Heart left ventricle (tissue), 13 donors: ENCODE measurements at regions not wholly inside any gene's neighbourhood (a gene's known extent, or its start where the extent isn't known, plus 50 kb on each side); places are given as distances from the start of the nearest gene placed in this dataset.

Source experiments
- POLR2A ChIP-seq, 2 donors: fragments of 450-650 bp; IDR thresholded peaks; one replicate each; pipeline ENCODE4 v1.6.1; 2017; ENCODE audit warnings: antibody characterized with exemption in 2 of 2, mild to moderate bottlenecking in 2 of 2, moderate library complexity in 2 of 2
- TF ChIP-seq, protein P1 (sequence below), 12 donors: fragments of 200-600 bp; sonication (generic) in 4 of 12; IDR thresholded peaks; one replicate each; pipeline versions ENCODE4 v1.5.0 to v1.8.0; 2018 to 2022; ENCODE audit warnings: antibody characterized with exemption in 12 of 12, mild to moderate bottlenecking in 5 of 12
- donor health status: ischemic (EF 13 %, LVEDD 7.1; RV severe dilation, severe dysfunction).
- donor health status: DM: no; HTN: yes; CAD: no.
- donor health status: DM: no; HTN: no; CAD: no.
- donor health status: ischemic (EF 25% LVEDD 6.9; RV normal size, moderate dysfunction).
- donor health status: ischemic (EF 25% LVEDD 5.7; RV mildly dilated, moderate dysfunction).
- donor health status: ischemic (EF 35%, LVEDD 5.7; RV mildly dilated, moderate dysfunction).
- donor health status: nonischemic (EF 11% LVEDD 7.7; RV severe dilation, severe dysfunction).
- donor health status: DM: yes; HTN: yes; CAD: no.
- donor health status: PGD.
- donor health status: ischemic (EF 29% LVEDD 5.4; RV normal size, mild dysfunction).
- donor health status: nonischemic (EF 23%, LVEDD 6.1; RV moderate dilation, normal function).

DNA sequence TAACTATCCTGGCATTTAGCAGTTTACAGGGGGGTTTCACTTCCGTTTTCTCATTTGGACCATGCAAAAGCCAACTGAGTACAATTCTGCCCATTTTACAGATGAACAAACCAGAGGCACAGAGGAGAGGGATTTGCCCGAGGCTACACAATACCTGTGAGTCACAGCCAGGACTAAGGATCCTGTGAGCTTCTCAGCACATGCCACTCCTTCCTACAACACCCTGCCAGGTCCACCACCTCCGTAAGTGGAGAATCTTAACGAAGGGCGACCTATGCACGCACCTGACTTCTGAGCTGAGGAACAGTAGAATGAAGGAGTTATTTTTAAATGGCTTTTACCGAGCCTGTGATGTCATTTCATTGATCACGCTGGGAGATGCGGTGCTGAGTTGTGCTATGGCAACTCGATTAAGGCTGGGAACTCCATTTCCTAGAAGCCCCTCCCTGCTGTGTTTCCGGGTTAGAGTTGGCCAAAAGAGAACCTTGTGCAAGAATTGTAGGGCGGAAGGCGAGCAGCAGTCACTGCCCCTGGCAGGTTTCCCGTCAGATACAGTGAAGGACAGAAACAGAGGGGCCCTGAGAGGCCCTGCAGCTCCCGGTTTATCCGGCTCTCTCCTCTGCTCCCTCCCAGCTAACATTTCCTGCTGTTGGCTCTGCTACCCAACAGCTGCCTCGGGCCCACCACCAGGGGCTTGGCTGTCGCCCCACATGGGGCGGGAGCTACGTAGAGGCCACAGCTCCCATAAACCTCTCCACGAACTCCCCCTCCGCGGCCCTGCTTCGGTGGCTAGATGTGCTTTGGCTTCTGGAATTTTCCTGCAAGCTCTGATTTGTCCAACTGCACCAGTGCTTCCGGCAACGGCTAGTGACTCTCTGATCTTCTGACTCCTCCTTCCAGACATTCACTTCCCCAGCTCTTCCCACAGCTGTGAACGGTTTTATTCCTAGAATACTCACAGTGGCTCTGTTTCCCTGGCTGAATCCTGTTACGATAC, 75.1 kb upstream of the USP9X start:
- TF ChIP-seq, protein P1, sequence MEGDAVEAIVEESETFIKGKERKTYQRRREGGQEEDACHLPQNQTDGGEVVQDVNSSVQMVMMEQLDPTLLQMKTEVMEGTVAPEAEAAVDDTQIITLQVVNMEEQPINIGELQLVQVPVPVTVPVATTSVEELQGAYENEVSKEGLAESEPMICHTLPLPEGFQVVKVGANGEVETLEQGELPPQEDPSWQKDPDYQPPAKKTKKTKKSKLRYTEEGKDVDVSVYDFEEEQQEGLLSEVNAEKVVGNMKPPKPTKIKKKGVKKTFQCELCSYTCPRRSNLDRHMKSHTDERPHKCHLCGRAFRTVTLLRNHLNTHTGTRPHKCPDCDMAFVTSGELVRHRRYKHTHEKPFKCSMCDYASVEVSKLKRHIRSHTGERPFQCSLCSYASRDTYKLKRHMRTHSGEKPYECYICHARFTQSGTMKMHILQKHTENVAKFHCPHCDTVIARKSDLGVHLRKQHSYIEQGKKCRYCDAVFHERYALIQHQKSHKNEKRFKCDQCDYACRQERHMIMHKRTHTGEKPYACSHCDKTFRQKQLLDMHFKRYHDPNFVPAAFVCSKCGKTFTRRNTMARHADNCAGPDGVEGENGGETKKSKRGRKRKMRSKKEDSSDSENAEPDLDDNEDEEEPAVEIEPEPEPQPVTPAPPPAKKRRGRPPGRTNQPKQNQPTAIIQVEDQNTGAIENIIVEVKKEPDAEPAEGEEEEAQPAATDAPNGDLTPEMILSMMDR (IDR thresholded peaks at IDR 0.05): peak in 7 of 12 donors; percentile 14 to 39 (median 25)
- TF ChIP-seq POLR2A (IDR thresholded peaks at IDR 0.05): no peak
